Activated CD4-positive, alpha-beta T cell treated with anti-CD3 and anti-CD28 coated beads for 36 hours (primary cell): ENCODE measurements at regions not wholly inside any gene's neighbourhood (a gene's known extent, or its start where the extent isn't known, plus 50 kb on each side); places are given as distances from the start of the nearest gene placed in this dataset.

Experiments used
- ATAC-seq: fragments of 200-7000 bp; cut with Tn5 transposase; one replicate; pipeline ENCODE4 v1.10.0; 2021; ENCODE audit warnings: mild to moderate bottlenecking, moderate library complexity
- CTCF ChIA-PET: fragments of 350-600 bp; sonication (Branson Sonifier 250); formaldehyde crosslinking; loops from one replicate; lab custom pipeline; 2021; ENCODE audit warnings: antibody characterized with exemption; lab: Charles Lee
- POLR2A ChIA-PET: fragments of 350-600 bp; sonication (Branson Sonifier 250); formaldehyde crosslinking; loops from one replicate; lab custom pipeline; 2021; ENCODE audit warnings: antibody characterized with exemption, inconsistent platforms; lab: Charles Lee
- DNase-seq: peaks from one replicate; pipeline ENCODE4 v3.0.0-alpha.2; 2020
- H3K27ac Mint-ChIP-seq: one replicate; pipeline ENCODE4 v1.8.0; 2021; ENCODE audit warnings: mixed read lengths
- H3K27me3 Mint-ChIP-seq: one replicate; pipeline ENCODE4 v1.8.0; 2021; ENCODE audit warnings: mixed read lengths
- H3K36me3 Mint-ChIP-seq: one replicate; pipeline ENCODE4 v1.8.0; 2021; ENCODE audit warnings: low read depth, mixed read lengths
- H3K4me1 Mint-ChIP-seq: one replicate; pipeline ENCODE4 v1.8.0; 2021; ENCODE audit warnings: mixed read lengths
- H3K4me3 Mint-ChIP-seq: one replicate; pipeline ENCODE4 v1.8.0; 2021; ENCODE audit warnings: mild to moderate bottlenecking, moderate library complexity, mixed read lengths
- H3K9me3 Mint-ChIP-seq: one replicate; pipeline ENCODE4 v1.8.0; 2021; ENCODE audit warnings: low read depth, mixed read lengths
- intact Hi-C, 2 experiments: fragments of 100-400 bp; cut with DNase I in 1 of 2; cut with micrococcal nuclease in 1 of 2; formaldehyde crosslinking; loops; one replicate each; pipeline versions ENCODE4 v1.14.2 to v1.15.1; 2022 to 2024; cut with DNase I, micrococcal nuclease

- ChIA-PET CTCF (interaction anchor here (0.8 kb wide), 1 partner anchor 888 kb away, joined by 3 read pairs; no protein-coding TSS in a partner anchor), POLR2A (no interaction called here)
- Mint-ChIP-seq H3K9me3 (no peaks in the 10 kb centered on the region), H3K27ac (no peak overlapping the region), H3K36me3 (no peaks in the 10 kb centered on the region), H3K4me3 (no peak overlapping the region), H3K4me1 (no peaks in the 10 kb centered on the region), H3K27me3 (peaks cover 4% of the 10 kb centered on the region)
- intact Hi-C loops: no loop called here
- DNase-seq: no peak
- ATAC-seq: no peak
Measured at GRCh38 chr5:108670591-108671289, 77.0 kb upstream of the FER start.

DNA sequence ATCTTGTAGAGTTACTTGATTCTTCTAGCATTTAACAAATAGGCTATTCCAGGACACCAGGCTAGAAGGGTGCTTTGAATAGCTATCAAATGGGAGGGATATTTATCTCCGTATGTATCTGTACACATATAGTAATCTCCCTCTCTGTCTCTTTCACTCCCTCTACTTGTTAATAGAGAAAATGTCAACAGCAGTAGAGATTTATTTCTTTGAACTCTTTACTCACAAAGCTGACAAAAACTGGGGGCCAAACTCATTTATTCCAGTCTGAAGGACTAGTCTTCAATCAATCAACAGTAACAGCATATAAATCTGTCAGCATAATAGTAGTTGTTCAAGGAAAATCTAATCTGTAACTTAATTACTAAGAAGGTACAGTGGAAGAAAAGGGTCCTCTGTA, 78.2 kb upstream of the FER start:
- DNase-seq (no peak), ATAC-seq (no peak)
- Mint-ChIP-seq H3K36me3 (no peaks in the 10 kb centered on the region), H3K27ac (no peak overlapping the region), H3K27me3 (no peaks in the 10 kb centered on the region), H3K9me3 (no peaks in the 10 kb centered on the region), H3K4me1 (no peaks in the 10 kb centered on the region), H3K4me3 (no peak overlapping the region)
- ChIA-PET POLR2A (no interaction called here), CTCF (no interaction called here)
- intact Hi-C loops: no loop called here

DNA sequence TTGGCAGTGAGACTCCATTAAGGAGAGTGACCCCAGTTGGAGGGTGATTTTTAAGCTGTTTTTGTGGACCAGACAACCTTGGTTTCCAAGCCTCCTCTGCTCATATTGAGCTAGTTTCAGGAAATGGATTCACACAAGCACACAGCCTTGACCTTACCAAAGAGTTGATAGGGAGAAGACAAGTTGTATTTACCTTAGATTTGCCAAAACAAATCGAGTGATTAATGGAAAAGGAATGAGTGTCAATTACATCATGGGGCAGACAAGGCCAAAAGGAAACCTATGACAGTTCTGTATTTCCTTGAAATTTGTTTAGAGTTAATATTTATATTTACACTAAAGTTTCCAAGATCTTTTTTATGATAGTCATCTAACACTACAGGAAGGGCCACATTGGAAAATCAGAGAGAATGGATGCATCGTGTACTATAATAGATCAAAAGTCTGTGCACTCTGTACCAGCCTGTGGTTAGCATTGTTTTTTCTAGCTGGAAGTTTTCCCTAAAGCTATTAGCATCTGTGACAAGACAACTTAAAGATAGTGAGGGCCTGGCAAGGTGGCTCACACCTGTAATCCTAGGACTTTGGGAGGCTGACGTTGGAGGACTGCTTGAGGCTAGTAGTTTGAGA, 86.0 kb upstream of the FER start:
- DNase-seq (no peak), ATAC-seq (no peak)
- H3K9me3 Mint-ChIP-seq: no peaks in the 10 kb centered on the region
- no peaks in the 10 kb centered on the region for H3K36me3 Mint-ChIP-seq
- no peak overlapping the region for H3K27ac Mint-ChIP-seq
- ChIA-PET POLR2A (no interaction called here), CTCF (interaction anchor here (1.2 kb wide), 1 partner anchor 22 kb away, joined by 3 read pairs; no protein-coding TSS in a partner anchor)
- intact Hi-C loops: no loop called here
- H3K4me3 Mint-ChIP-seq: no peak overlapping the region
- peaks cover 12% of the 10 kb centered on the region for H3K27me3 Mint-ChIP-seq
- H3K4me1 Mint-ChIP-seq: no peaks in the 10 kb centered on the region

DNA sequence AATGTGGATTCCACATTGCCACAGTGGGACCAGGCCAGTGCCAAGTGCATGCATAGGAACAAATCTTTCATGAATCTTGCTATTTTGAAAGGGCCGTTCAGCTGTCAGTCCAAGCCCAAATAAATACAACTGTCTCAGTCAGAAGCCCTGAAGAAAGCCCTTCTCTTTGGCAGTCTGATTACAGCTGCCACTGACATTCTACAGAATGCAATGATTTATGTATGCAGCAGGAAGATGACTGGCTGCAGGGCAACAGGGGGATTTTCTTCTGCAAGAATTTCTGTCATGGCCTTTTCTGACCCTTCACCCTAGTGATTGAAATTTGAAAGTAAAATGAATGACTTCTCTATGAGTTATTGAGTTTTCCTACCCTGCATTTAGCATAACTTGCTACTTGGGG, 86.7 kb upstream of the FER start:
- no peak for ATAC-seq
- H3K27ac Mint-ChIP-seq: no peak overlapping the region
- H3K27me3 Mint-ChIP-seq: peaks cover 13% of the 10 kb centered on the region
- H3K9me3 Mint-ChIP-seq: no peaks in the 10 kb centered on the region
- intact Hi-C loops: no loop called here
- no peaks in the 10 kb centered on the region for H3K36me3 Mint-ChIP-seq
- ChIA-PET POLR2A (no interaction called here), CTCF (no interaction called here)
- no peak for DNase-seq
- no peaks in the 10 kb centered on the region for H3K4me1 Mint-ChIP-seq
- no peak overlapping the region for H3K4me3 Mint-ChIP-seq

- CTCF ChIA-PET: interaction anchor here (0.6 kb wide), 1 partner anchor 1945 kb away, joined by 3 read pairs; no protein-coding TSS in a partner anchor
- no peaks in the 10 kb centered on the region for H3K36me3 Mint-ChIP-seq
- no peak overlapping the region for H3K27ac Mint-ChIP-seq
- DNase-seq (no peak), ATAC-seq (no peak)
- H3K4me1 Mint-ChIP-seq: no peaks in the 10 kb centered on the region
- H3K9me3 Mint-ChIP-seq: no peaks in the 10 kb centered on the region
- H3K4me3 Mint-ChIP-seq: no peak overlapping the region
- peaks cover 13% of the 10 kb centered on the region for H3K27me3 Mint-ChIP-seq
- intact Hi-C loops: no loop called here
- POLR2A ChIA-PET: no interaction called here
Measured at GRCh38 chr5:108660291-108660690, 87.4 kb upstream of the FER start.

GRCh38 chr5:108659531-108659930, 88.2 kb upstream of the FER start:
- DNase-seq (no peak), ATAC-seq (no peak)
- Mint-ChIP-seq H3K9me3 (no peaks in the 10 kb centered on the region), H3K27ac (no peak overlapping the region), H3K27me3 (peaks cover 13% of the 10 kb centered on the region), H3K36me3 (no peaks in the 10 kb centered on the region), H3K4me3 (no peak overlapping the region), H3K4me1 (no peaks in the 10 kb centered on the region)
- ChIA-PET POLR2A (no interaction called here), CTCF (interaction anchor here (0.6 kb wide), 1 partner anchor 1946 kb away, joined by 3 read pairs; no protein-coding TSS in a partner anchor)
- intact Hi-C loops: no loop called here

GRCh38 chr5:108655750-108656450, 91.8 kb upstream of the FER start:
- no peaks in the 10 kb centered on the region for H3K4me1 Mint-ChIP-seq
- ChIA-PET CTCF (no interaction called here), POLR2A (no interaction called here)
- DNase-seq (no peak), ATAC-seq (no peak)
- H3K36me3 Mint-ChIP-seq: no peaks in the 10 kb centered on the region
- no peak overlapping the region for H3K4me3 Mint-ChIP-seq
- no peaks in the 10 kb centered on the region for H3K9me3 Mint-ChIP-seq
- peaks cover 13% of the 10 kb centered on the region for H3K27me3 Mint-ChIP-seq
- H3K27ac Mint-ChIP-seq: no peak overlapping the region
- intact Hi-C loops: no loop called here

DNA sequence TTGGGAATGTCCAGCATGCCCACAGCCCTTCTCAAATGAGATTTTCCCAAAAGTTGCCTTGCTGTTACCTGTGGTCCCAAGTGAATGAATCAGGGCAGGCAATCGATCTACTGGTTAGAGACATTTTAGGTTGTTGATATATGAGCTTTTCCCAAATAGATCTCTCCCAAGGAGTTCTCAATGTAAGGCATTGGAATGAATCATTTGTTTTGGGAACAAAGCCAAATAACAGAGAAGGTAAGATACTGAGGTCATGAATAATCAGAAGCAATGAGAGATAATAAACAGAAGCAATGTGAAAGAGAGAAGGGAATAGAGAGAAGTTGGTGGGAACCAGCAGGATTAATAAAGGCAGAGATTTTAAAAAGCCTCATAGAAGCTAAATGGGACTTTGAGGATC, 93.6 kb upstream of the FER start:
- Mint-ChIP-seq H3K27ac (no peak overlapping the region), H3K4me3 (no peak overlapping the region), H3K27me3 (peaks cover 8% of the 10 kb centered on the region), H3K4me1 (no peaks in the 10 kb centered on the region), H3K9me3 (no peaks in the 10 kb centered on the region), H3K36me3 (no peaks in the 10 kb centered on the region)
- POLR2A ChIA-PET: no interaction called here
- CTCF ChIA-PET: interaction anchor here (0.7 to 1.1 kb wide), 2 partner anchors 8 to 663 kb away, joined by 3 read pairs; no protein-coding TSS in a partner anchor
- DNase-seq (no peak), ATAC-seq (no peak)
- intact Hi-C loops: no loop called here

DNA sequence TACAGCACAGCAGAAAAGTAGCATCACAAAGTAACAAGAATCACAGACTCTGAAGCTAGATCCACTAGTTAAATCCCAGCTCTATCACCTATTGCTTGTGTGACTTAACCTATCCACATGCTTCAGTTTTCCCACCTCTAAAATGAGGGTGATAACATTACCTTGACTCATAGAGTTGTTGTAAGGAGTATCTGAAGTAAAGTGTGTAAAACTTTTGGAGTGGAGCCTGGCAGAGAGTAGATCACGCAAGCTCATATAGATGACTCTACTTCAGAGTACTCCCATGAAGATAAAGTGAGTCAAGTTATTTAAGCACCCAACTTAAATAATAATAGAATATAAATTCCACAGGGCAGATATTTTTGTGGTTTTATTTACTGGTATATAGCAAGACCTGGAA, 94.5 kb upstream of the FER start:
- Mint-ChIP-seq H3K4me3 (no peak overlapping the region), H3K4me1 (no peaks in the 10 kb centered on the region), H3K36me3 (no peaks in the 10 kb centered on the region), H3K9me3 (no peaks in the 10 kb centered on the region), H3K27me3 (peaks cover 3% of the 10 kb centered on the region), H3K27ac (no peak overlapping the region)
- ChIA-PET CTCF (interaction anchor here (1.1 kb wide), 1 partner anchor 9 kb away, joined by 3 read pairs; no protein-coding TSS in a partner anchor), POLR2A (no interaction called here)
- no peak for ATAC-seq
- no peak for DNase-seq
- intact Hi-C loops: no loop called here

- POLR2A ChIA-PET: no interaction called here
- no peak for DNase-seq
- H3K4me1 Mint-ChIP-seq: no peaks in the 10 kb centered on the region
- CTCF ChIA-PET: interaction anchor here (0.8 to 1.1 kb wide), 2 partner anchors 9 to 983 kb away, joined by 3 read pairs; no protein-coding TSS in a partner anchor
- peaks cover 3% of the 10 kb centered on the region for H3K9me3 Mint-ChIP-seq
- no peaks in the 10 kb centered on the region for H3K36me3 Mint-ChIP-seq
- no peaks in the 10 kb centered on the region for H3K27me3 Mint-ChIP-seq
- no peak overlapping the region for H3K4me3 Mint-ChIP-seq
- ATAC-seq: no peak
- intact Hi-C loops: no loop called here
- no peak overlapping the region for H3K27ac Mint-ChIP-seq
Measured at GRCh38 chr5:108650997-108651396, 96.7 kb upstream of the FER start.

DNA sequence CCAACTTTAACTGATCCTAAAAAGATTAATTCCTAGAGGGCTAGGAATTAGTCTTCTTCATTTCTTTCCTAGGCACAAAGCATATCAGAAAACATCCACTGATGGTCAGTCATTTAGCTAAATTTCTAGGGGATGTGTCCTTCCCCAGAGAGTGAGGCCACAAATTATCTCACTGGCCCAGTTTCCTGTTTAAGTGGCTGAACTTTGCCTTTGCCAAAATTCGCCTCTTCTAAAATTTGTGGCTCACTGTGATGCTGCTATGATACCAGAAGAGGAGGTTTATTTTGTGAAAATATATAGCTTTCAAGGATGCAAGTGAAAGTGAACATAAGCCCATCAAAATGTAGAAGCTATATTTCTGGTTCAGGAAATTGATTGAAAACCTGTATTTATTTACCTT, 98.1 kb upstream of the FER start:
- Mint-ChIP-seq H3K27me3 (no peaks in the 10 kb centered on the region), H3K4me3 (no peak overlapping the region), H3K9me3 (peaks cover 3% of the 10 kb centered on the region), H3K27ac (no peak overlapping the region), H3K4me1 (no peaks in the 10 kb centered on the region), H3K36me3 (no peaks in the 10 kb centered on the region)
- intact Hi-C loops: loop anchor here in 1 of 2 experiments (10.0 kb wide), 1 partner anchor 815 kb away; no protein-coding TSS in a partner anchor
- no peak for DNase-seq
- CTCF ChIA-PET: interaction anchor here (0.5 kb wide), 1 partner anchor 621 kb away, joined by 4 read pairs; no protein-coding TSS in a partner anchor
- POLR2A ChIA-PET: no interaction called here
- ATAC-seq: no peak
